HG03097 (cell line): ENCODE measurements at regions not wholly inside any gene's neighbourhood (a gene's known extent, or its start where the extent isn't known, plus 50 kb on each side); places are given as distances from the start of the nearest gene placed in this dataset.
A peak's percentile ranks its signal among the peaks of the same experiment; 100 is the strongest.

Source experiments
- ATAC-seq: cut with Tn5 transposase; IDR thresholded peaks from one replicate; pipeline ENCODE4 v1.9.1; 2021; ENCODE audit not compliant: unreplicated experiment, low FRiP score

GRCh38 chr11:80436547-80436946, 995.7 kb upstream of the TENM4 start:
- no peak for ATAC-seq

- no peak for ATAC-seq
Measured at GRCh38 chr11:80435345-80435744, 994.5 kb upstream of the TENM4 start.

- ATAC-seq: no peak
Measured at GRCh38 chr11:80432057-80432456, 991.2 kb upstream of the TENM4 start.

- no peak for ATAC-seq
Measured at GRCh38 chr11:80424012-80424695, 983.3 kb upstream of the TENM4 start.

- no peak for ATAC-seq
Measured at GRCh38 chr11:80420374-80420773, 979.5 kb upstream of the TENM4 start.

- ATAC-seq: no peak
Measured at GRCh38 chr11:80417681-80418080, 976.9 kb upstream of the TENM4 start.

- no peak for ATAC-seq
Measured at GRCh38 chr11:80415580-80415979, 974.8 kb upstream of the TENM4 start.

GRCh38 chr11:80414181-80415165, 973.6 kb upstream of the TENM4 start:
- ATAC-seq: no peak

- ATAC-seq: no peak
Measured at GRCh38 chr11:80412604-80413003, 971.8 kb upstream of the TENM4 start.

GRCh38 chr11:80393210-80393609, 952.4 kb upstream of the TENM4 start:
- ATAC-seq: no peak

- no peak for ATAC-seq
Measured at GRCh38 chr11:80390505-80390904, 949.7 kb upstream of the TENM4 start.

- no peak for ATAC-seq
Measured at GRCh38 chr11:80388536-80388935, 947.7 kb upstream of the TENM4 start.

- ATAC-seq: no peak
Measured at GRCh38 chr11:80388130-80388529, 947.3 kb upstream of the TENM4 start.

GRCh38 chr11:80383655-80384054, 942.8 kb upstream of the TENM4 start:
- ATAC-seq: no peak

GRCh38 chr11:80379620-80380278, 938.9 kb upstream of the TENM4 start:
- ATAC-seq: no peak

- ATAC-seq: no peak
Measured at GRCh38 chr11:80371931-80372330, 931.1 kb upstream of the TENM4 start.

GRCh38 chr11:80365980-80366379, 925.1 kb upstream of the TENM4 start:
- no peak for ATAC-seq

GRCh38 chr11:80365076-80365725, 924.4 kb upstream of the TENM4 start:
- peak; percentile 62 for ATAC-seq

GRCh38 chr11:80362563-80363340, 921.9 kb upstream of the TENM4 start:
- ATAC-seq: no peak

- ATAC-seq: no peak
Measured at GRCh38 chr11:80355251-80355650, 914.4 kb upstream of the TENM4 start.
